ENCODE measurements at regions not wholly inside any gene's neighbourhood (a gene's known extent, or its start where the extent isn't known, plus 50 kb on each side); places are given as distances from the start of the nearest gene placed in this dataset.

- no peak overlapping the region for H3K27ac ChIP-seq (ENCODE audit: low read depth in 1 of 2, low read length in 2 of 2)
- no peak overlapping the region for H3K9ac ChIP-seq (ENCODE audit: low read depth in 1 of 2, low read length in 2 of 2)
- H3K4me3 ChIP-seq (ENCODE audit: low read depth in 1 of 3, low read length in 3 of 3): no peak overlapping the region
- H3K36me3 ChIP-seq (ENCODE audit: control insufficient read depth in 4 of 4, insufficient read depth in 3 of 4, low read depth in 1 of 4, low read length in 3 of 4): no peaks in the 10 kb centered on the region
- no peaks in the 10 kb centered on the region for H3K4me1 ChIP-seq (ENCODE audit: control insufficient read depth in 4 of 4, insufficient read depth in 4 of 4, low read length in 3 of 4)
- H3K9me3 ChIP-seq (ENCODE audit: control insufficient read depth in 4 of 4, low read length in 3 of 4): no peaks in the 10 kb centered on the region
- no peaks in the 10 kb centered on the region for H3K27me3 ChIP-seq (ENCODE audit: control insufficient read depth in 4 of 4, insufficient read depth in 4 of 4, low read length in 3 of 4)
- TF ChIP-seq YY1 (IDR thresholded peaks at IDR 0.05) (no peak), MAX (IDR thresholded peaks at IDR 0.05) (no peak), HNF4A (conservative IDR thresholded peaks at IDR 0.05) (no peak), ZBTB33 (IDR thresholded peaks at IDR 0.05) (no peak), JUND (IDR thresholded peaks at IDR 0.05) (no peak), ATF3 (IDR thresholded peaks at IDR 0.05) (no peak), NR2F2 (IDR thresholded peaks at IDR 0.05) (no peak), HNF4G (IDR thresholded peaks at IDR 0.05) (no peak)
- no peak for DNase-seq (ENCODE audit: low spot score)
Observed at GRCh38 chr5:98314292-98314691, 459.2 kb upstream of the RGMB start.

- Histone ChIP-seq H3K27ac (ENCODE audit: low read depth in 1 of 2, low read length in 2 of 2) (no peak overlapping the region), H3K4me3 (ENCODE audit: low read depth in 1 of 3, low read length in 3 of 3) (no peak overlapping the region), H3K36me3 (ENCODE audit: control insufficient read depth in 4 of 4, insufficient read depth in 3 of 4, low read depth in 1 of 4, low read length in 3 of 4) (no peaks in the 10 kb centered on the region), H3K27me3 (ENCODE audit: control insufficient read depth in 4 of 4, insufficient read depth in 4 of 4, low read length in 3 of 4) (no peaks in the 10 kb centered on the region), H3K9ac (ENCODE audit: low read depth in 1 of 2, low read length in 2 of 2) (no peak overlapping the region), H3K4me1 (ENCODE audit: control insufficient read depth in 4 of 4, insufficient read depth in 4 of 4, low read length in 3 of 4) (no peaks in the 10 kb centered on the region), H3K9me3 (ENCODE audit: control insufficient read depth in 4 of 4, low read length in 3 of 4) (no peaks in the 10 kb centered on the region)
- TF ChIP-seq TAF1 (conservative IDR thresholded peaks at IDR 0.05) (no peak), ZBTB33 (IDR thresholded peaks at IDR 0.05) (no peak), SP1 (IDR thresholded peaks at IDR 0.05) (no peak), NR2F2 (IDR thresholded peaks at IDR 0.05) (no peak), REST (IDR thresholded peaks at IDR 0.05) (no peak), GABPA (IDR thresholded peaks at IDR 0.05 in 1 of 2, conservative IDR thresholded peaks at IDR 0.05 in 1 of 2) (no peak), JUND (IDR thresholded peaks at IDR 0.05) (no peak), HNF4A (conservative IDR thresholded peaks at IDR 0.05) (no peak), FOXA2 (IDR thresholded peaks at IDR 0.05) (no peak), YY1 (IDR thresholded peaks at IDR 0.05) (no peak), CTCF (IDR thresholded peaks at IDR 0.05; ENCODE audit: low read depth, low read length, missing input control) (no peak), MAX (IDR thresholded peaks at IDR 0.05) (no peak), FOXA1 (IDR thresholded peaks at IDR 0.05) (no peak), EGR1 (IDR thresholded peaks at IDR 0.05; ENCODE audit: low read depth in 2 of 2) (no peak), RXRA (IDR thresholded peaks at IDR 0.05) (no peak)
- DNase-seq (ENCODE audit: low spot score): no peak
Observed at GRCh38 chr5:98318386-98318785, 455.1 kb upstream of the RGMB start.

All from liver (tissue), 7 donors.